ENCODE measurements at regions not wholly inside any gene's neighbourhood (a gene's known extent, or its start where the extent isn't known, plus 50 kb on each side); places are given as distances from the start of the nearest gene placed in this dataset.

- WGBS, 5 donors = 88 to 96% (median 93%) methylated on average over 4 of the region's 4 CpGs
- Histone ChIP-seq H3K27ac (no peak overlapping the region), H3K4me1 (no peaks in the 10 kb centered on the region), H3K4me3 (no peak overlapping the region), H3K27me3 (replicated peaks in 1 of 7) (no peaks in the 10 kb centered on the region), H3K9me3 (no peaks in the 10 kb centered on the region), H3K36me3 (no peaks in the 10 kb centered on the region)
- intact Hi-C loops (cut with DNase I; ENCODE audit: low total_unique reads) = no loop called here
- TF ChIP-seq POLR2AphosphoS5 (IDR thresholded peaks at IDR 0.05) (no peak), CTCF (IDR thresholded peaks at IDR 0.05 in 8 of 11, conservative IDR thresholded peaks at IDR 0.05 in 3 of 11) (no peak), POLR2A (IDR thresholded peaks at IDR 0.05) (no peak)
- DNase-seq = no peak
Measured at GRCh38 chr5:82331557-82331956, 53.4 kb upstream of the RPS23 start.

GRCh38 chr5:82330530-82331270 is 52.5 kb upstream of the RPS23 start:
- Histone ChIP-seq H3K4me1 (no peaks in the 10 kb centered on the region), H3K27ac (no peak overlapping the region), H3K4me3 (no peak overlapping the region), H3K27me3 (replicated peaks in 1 of 7) (no peaks in the 10 kb centered on the region), H3K36me3 (no peaks in the 10 kb centered on the region), H3K9me3 (no peaks in the 10 kb centered on the region)
- 77 to 89% (median 84%) methylated on average over 3 of the region's 3 CpGs for WGBS, 5 donors
- DNase-seq = no peak
- TF ChIP-seq CTCF (IDR thresholded peaks at IDR 0.05 in 8 of 11, conservative IDR thresholded peaks at IDR 0.05 in 3 of 11) = no peak
- TF ChIP-seq POLR2AphosphoS5 (IDR thresholded peaks at IDR 0.05) = no peak
- TF ChIP-seq POLR2A (IDR thresholded peaks at IDR 0.05) = no peak
- intact Hi-C loops (cut with DNase I; ENCODE audit: low total_unique reads) = no loop called here

GRCh38 chr5:82329393-82329792 is 51.2 kb upstream of the RPS23 start:
- no peak for TF ChIP-seq CTCF (IDR thresholded peaks at IDR 0.05 in 8 of 11, conservative IDR thresholded peaks at IDR 0.05 in 3 of 11)
- no peak for TF ChIP-seq POLR2A (IDR thresholded peaks at IDR 0.05)
- TF ChIP-seq POLR2AphosphoS5 (IDR thresholded peaks at IDR 0.05) = no peak
- intact Hi-C loops (cut with DNase I; ENCODE audit: low total_unique reads) = no loop called here
- Histone ChIP-seq H3K27me3 (replicated peaks in 1 of 7) (no peaks in the 10 kb centered on the region), H3K4me1 (no peaks in the 10 kb centered on the region), H3K27ac (no peak overlapping the region), H3K4me3 (no peak overlapping the region), H3K36me3 (no peaks in the 10 kb centered on the region), H3K9me3 (no peaks in the 10 kb centered on the region)
- 92 to 98% (median 95%) methylated on average over 6 of the region's 6 CpGs for WGBS, 5 donors
- DNase-seq = no peak

Small RNA genes in the stretch of these regions (microRNA-seq; reads per million reads assigned to microRNA genes)
- gene MIR3977 = 0 reads per million in 3 donors
